Lower leg skin (tissue), 3 donors: ENCODE measurements at regions not wholly inside any gene's neighbourhood (a gene's known extent, or its start where the extent isn't known, plus 50 kb on each side); places are given as distances from the start of the nearest gene placed in this dataset.
"Not testable (repeated sequence)": the region's sequence is repeated elsewhere in the genome, so short reads cannot be mapped to it uniquely, and the experiment has no call there.

Experiments
- POLR2A ChIP-seq, 2 donors: fragments of 450-650 bp; IDR thresholded peaks; one replicate each; pipeline ENCODE4 v1.6.1; 2016 to 2017; ENCODE audit warnings: antibody characterized with exemption in 2 of 2, mild to moderate bottlenecking in 1 of 2, moderate library complexity in 1 of 2
- TF ChIP-seq, protein P1 (sequence below), 3 donors: fragments of 450-650 bp; IDR thresholded peaks; one replicate each; pipeline ENCODE4 v1.5.1; 2016; ENCODE audit warnings: antibody characterized with exemption in 3 of 3, mild to moderate bottlenecking in 3 of 3, moderate library complexity in 2 of 3

DNA sequence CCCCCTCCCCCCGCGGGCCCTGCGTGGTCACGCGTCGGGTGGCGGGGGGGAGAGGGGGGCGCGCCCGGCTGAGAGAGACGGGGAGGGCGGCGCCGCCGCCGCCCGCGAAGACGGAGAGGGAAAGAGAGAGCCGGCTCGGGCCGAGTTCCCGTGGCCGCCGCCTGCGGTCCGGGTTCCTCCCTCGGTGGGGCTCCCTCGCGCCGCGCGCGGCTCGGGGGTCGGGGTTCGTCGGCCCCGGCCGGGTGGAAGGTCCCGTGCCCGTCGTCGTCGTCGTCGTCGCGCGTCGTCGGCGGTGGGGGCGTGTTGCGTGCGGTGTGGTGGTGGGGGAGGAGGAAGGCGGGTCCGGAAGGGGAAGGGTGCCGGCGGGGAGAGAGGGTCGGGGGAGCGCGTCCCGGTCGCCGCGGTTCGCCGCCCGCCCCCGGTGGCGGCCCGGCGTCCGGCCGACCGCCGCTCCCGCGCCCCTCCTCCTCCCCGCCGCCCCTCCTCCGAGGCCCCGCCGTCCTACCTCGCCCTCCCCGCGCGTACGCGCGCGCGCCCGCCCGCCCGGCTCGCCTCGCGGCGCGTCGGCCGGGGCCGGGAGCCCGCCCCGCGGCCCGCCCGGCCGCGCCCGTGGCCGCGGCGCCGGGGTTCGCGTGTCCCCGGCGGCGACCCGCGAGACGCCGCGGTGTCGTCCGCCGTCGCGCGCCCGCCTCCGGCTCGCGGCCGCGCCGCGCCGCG is 2264.1 kb upstream of the TPTE start:
- TF ChIP-seq, protein P1, sequence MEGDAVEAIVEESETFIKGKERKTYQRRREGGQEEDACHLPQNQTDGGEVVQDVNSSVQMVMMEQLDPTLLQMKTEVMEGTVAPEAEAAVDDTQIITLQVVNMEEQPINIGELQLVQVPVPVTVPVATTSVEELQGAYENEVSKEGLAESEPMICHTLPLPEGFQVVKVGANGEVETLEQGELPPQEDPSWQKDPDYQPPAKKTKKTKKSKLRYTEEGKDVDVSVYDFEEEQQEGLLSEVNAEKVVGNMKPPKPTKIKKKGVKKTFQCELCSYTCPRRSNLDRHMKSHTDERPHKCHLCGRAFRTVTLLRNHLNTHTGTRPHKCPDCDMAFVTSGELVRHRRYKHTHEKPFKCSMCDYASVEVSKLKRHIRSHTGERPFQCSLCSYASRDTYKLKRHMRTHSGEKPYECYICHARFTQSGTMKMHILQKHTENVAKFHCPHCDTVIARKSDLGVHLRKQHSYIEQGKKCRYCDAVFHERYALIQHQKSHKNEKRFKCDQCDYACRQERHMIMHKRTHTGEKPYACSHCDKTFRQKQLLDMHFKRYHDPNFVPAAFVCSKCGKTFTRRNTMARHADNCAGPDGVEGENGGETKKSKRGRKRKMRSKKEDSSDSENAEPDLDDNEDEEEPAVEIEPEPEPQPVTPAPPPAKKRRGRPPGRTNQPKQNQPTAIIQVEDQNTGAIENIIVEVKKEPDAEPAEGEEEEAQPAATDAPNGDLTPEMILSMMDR (IDR thresholded peaks at IDR 0.05), result not testable (repeated sequence)
- not testable (repeated sequence) for TF ChIP-seq POLR2A (IDR thresholded peaks at IDR 0.05)
